Right cardiac atrium (tissue), 5 donors: ENCODE measurements at regions not wholly inside any gene's neighbourhood (a gene's known extent, or its start where the extent isn't known, plus 50 kb on each side); places are given as distances from the start of the nearest gene placed in this dataset.
"Not testable (repeated sequence)": the region's sequence is repeated elsewhere in the genome, so short reads cannot be mapped to it uniquely, and the experiment has no call there.

Source experiments
- ATAC-seq, 2 donors: fragments of 200-7000 bp; cut with Tn5 transposase; one replicate each; pipeline versions ENCODE4 v1.8.0 to v1.9.1; 2020; ENCODE audit warnings: moderate library complexity in 2 of 2, mild to moderate bottlenecking in 1 of 2
- DNase-seq, 3 donors: peaks; one replicate each; pipeline ENCODE4 v3.0.0-alpha.2; 2020
- H3K27ac ChIP-seq: one replicate; pipeline ENCODE4 v1.5.1; 2013; ENCODE audit warnings: mild to moderate bottlenecking, low read length, control low read depth, moderate library complexity
- H3K27me3 ChIP-seq: one replicate; pipeline ENCODE4 v1.6.1; 2013; ENCODE audit not compliant: control insufficient read depth, insufficient read depth
- H3K4me1 ChIP-seq: one replicate; pipeline ENCODE4 v1.6.1; 2013; ENCODE audit warnings: low read length; ENCODE audit not compliant: control insufficient read depth, insufficient read depth
- H3K4me3 ChIP-seq: one replicate; pipeline ENCODE4 v1.5.1; 2013; ENCODE audit warnings: low read length, control low read depth
- H3K9me3 ChIP-seq: one replicate; pipeline ENCODE4 v1.6.1; 2013; ENCODE audit warnings: low read length; ENCODE audit not compliant: control insufficient read depth
- WGBS: extraction: QIAGEN DNeasy Blood & Tissue Kit; methylation state at CpG from one replicate; pipeline ENCODE4 v1.1.7; 2013; 5-methylcytosine and 5-hydroxymethylcytosine counted together
- intact Hi-C, 4 donors: fragments of 100-400 bp; cut with DNase I; formaldehyde crosslinking; loops; one replicate each; pipeline versions ENCODE4 v1.11.0 to v1.14.0; 2022 to 2023
- donor health status: healthy with polysubstance abuse.
- donor health status: DM: no; HTN: yes; CAD: no.
- donor health status: DM: no; HTN: no; CAD: no.
- donor health status: DM: no; HTN: yes; CAD: no; lungs with severe emphysema.
- donor health status: DM: yes; HTN: yes; CAD: no.

GRCh38 chr19:57035740-57036139 is 84.0 kb upstream of the USP29 start:
- H3K4me3 ChIP-seq, DNase-seq, H3K27me3 ChIP-seq, ATAC-seq, intact Hi-C loops, H3K9me3 ChIP-seq, H3K4me1 ChIP-seq, H3K27ac ChIP-seq: not testable (repeated sequence)
- 84% methylated on average over 4 of the region's 4 CpGs for WGBS

GRCh38 chr19:57037556-57037955 is 82.2 kb upstream of the USP29 start:
- ATAC-seq (no peak), DNase-seq (no peak)
- no peak overlapping the region for H3K27ac ChIP-seq
- 44% methylated on average over 4 of the region's 4 CpGs for WGBS
- no peaks in the 10 kb centered on the region for H3K27me3 ChIP-seq
- intact Hi-C loops = no loop called here
- H3K4me1 ChIP-seq = no peaks in the 10 kb centered on the region
- H3K4me3 ChIP-seq = no peak overlapping the region
- no peaks in the 10 kb centered on the region for H3K9me3 ChIP-seq

GRCh38 chr19:57047743-57048142 is 72.0 kb upstream of the USP29 start:
- WGBS = 50% methylated on average over 3 of the region's 3 CpGs
- H3K4me3 ChIP-seq = no peak overlapping the region
- no peak for DNase-seq

GRCh38 chr19:57050863-57051262 is 68.9 kb upstream of the USP29 start:
- no peaks in the 10 kb centered on the region for H3K9me3 ChIP-seq
- no peaks in the 10 kb centered on the region for H3K27me3 ChIP-seq
- WGBS = 60% methylated on average over 2 of the region's 2 CpGs
- H3K27ac ChIP-seq = no peak overlapping the region
- H3K4me3 ChIP-seq = no peak overlapping the region
- no peaks in the 10 kb centered on the region for H3K4me1 ChIP-seq
- no peak for DNase-seq
- intact Hi-C loops = no loop called here
- no peak for ATAC-seq

More at GRCh38 chr19:57047743-57048142, 72.0 kb upstream of the USP29 start:
- no peak for ATAC-seq
- Histone ChIP-seq H3K27me3 (no peaks in the 10 kb centered on the region), H3K4me1 (no peaks in the 10 kb centered on the region), H3K9me3 (no peaks in the 10 kb centered on the region), H3K27ac (no peak overlapping the region)
- intact Hi-C loops = no loop called here

GRCh38 chr19:57052081-57052480 is 67.7 kb upstream of the USP29 start:
- 44% methylated on average over 3 of the region's 3 CpGs for WGBS
- H3K4me1 ChIP-seq = no peaks in the 10 kb centered on the region

GRCh38 chr19:57053401-57053800 is 66.4 kb upstream of the USP29 start:
- H3K27ac ChIP-seq = no peak overlapping the region
- no peaks in the 10 kb centered on the region for H3K9me3 ChIP-seq
- intact Hi-C loops = no loop called here
- H3K27me3 ChIP-seq = no peaks in the 10 kb centered on the region
- H3K4me1 ChIP-seq = no peaks in the 10 kb centered on the region
- DNase-seq (no peak), ATAC-seq (no peak)
- WGBS = 73% methylated on average over 12 of the region's 12 CpGs
- H3K4me3 ChIP-seq = no peak overlapping the region

More at GRCh38 chr19:57052081-57052480, 67.7 kb upstream of the USP29 start:
- intact Hi-C loops = no loop called here
- DNase-seq (no peak), ATAC-seq (no peak)
- Histone ChIP-seq H3K27ac (no peak overlapping the region), H3K4me3 (no peak overlapping the region), H3K27me3 (no peaks in the 10 kb centered on the region), H3K9me3 (no peaks in the 10 kb centered on the region)

GRCh38 chr19:57055956-57056355 is 63.8 kb upstream of the USP29 start:
- ATAC-seq (no peak), DNase-seq (no peak)
- Histone ChIP-seq H3K9me3 (no peaks in the 10 kb centered on the region), H3K4me1 (no peaks in the 10 kb centered on the region), H3K27ac (no peak overlapping the region), H3K27me3 (no peaks in the 10 kb centered on the region), H3K4me3 (no peak overlapping the region)
- intact Hi-C loops = no loop called here
- WGBS = 93% methylated on average over 5 of the region's 5 CpGs

- Histone ChIP-seq H3K4me3 (no peak overlapping the region), H3K27ac (no peak overlapping the region), H3K27me3 (no peaks in the 10 kb centered on the region), H3K4me1 (no peaks in the 10 kb centered on the region), H3K9me3 (no peaks in the 10 kb centered on the region)
- DNase-seq (peak; percentile 37 to 75 (median 61)), ATAC-seq (peak in 1 of 2 donors; percentile 18)
- WGBS = 33% methylated on average over 16 of the region's 16 CpGs
- intact Hi-C loops = no loop called here
Observed at GRCh38 chr19:57057036-57057686, 62.6 kb upstream of the USP29 start.

- peaks cover 1% of the 10 kb centered on the region for H3K9me3 ChIP-seq
- no peak overlapping the region for H3K27ac ChIP-seq
- H3K4me3 ChIP-seq = no peak overlapping the region
- DNase-seq (no peak), ATAC-seq (no peak)
- 68% methylated on average over 6 of the region's 6 CpGs for WGBS
- H3K4me1 ChIP-seq = no peaks in the 10 kb centered on the region
- no peaks in the 10 kb centered on the region for H3K27me3 ChIP-seq
- intact Hi-C loops = no loop called here
Observed at GRCh38 chr19:57058871-57059270, 60.9 kb upstream of the USP29 start.

GRCh38 chr19:57063070-57063469 is 56.7 kb upstream of the USP29 start:
- intact Hi-C loops = no loop called here
- H3K9me3 ChIP-seq = peaks cover 2% of the 10 kb centered on the region
- DNase-seq = no peak
- H3K27ac ChIP-seq = no peak overlapping the region
- 83% methylated on average over 4 of the region's 4 CpGs for WGBS
- ATAC-seq = no peak
- no peak overlapping the region for H3K4me3 ChIP-seq
- no peaks in the 10 kb centered on the region for H3K4me1 ChIP-seq
- H3K27me3 ChIP-seq = no peaks in the 10 kb centered on the region

GRCh38 chr19:57067440-57067839 is 52.3 kb upstream of the USP29 start:
- Histone ChIP-seq H3K4me3 (no peak overlapping the region), H3K27ac (no peak overlapping the region), H3K4me1 (no peaks in the 10 kb centered on the region), H3K9me3 (peaks cover 2% of the 10 kb centered on the region), H3K27me3 (no peaks in the 10 kb centered on the region)
- ATAC-seq (no peak), DNase-seq (no peak)
- WGBS = 83% methylated on average over 3 of the region's 3 CpGs
- intact Hi-C loops = no loop called here

- Histone ChIP-seq H3K4me1 (no peaks in the 10 kb centered on the region), H3K9me3 (peaks cover 2% of the 10 kb centered on the region), H3K27me3 (no peaks in the 10 kb centered on the region), H3K27ac (no peak overlapping the region), H3K4me3 (no peak overlapping the region)
- ATAC-seq (no peak), DNase-seq (no peak)
- intact Hi-C loops = no loop called here
- WGBS = 73% methylated on average over 12 of the region's 12 CpGs
Observed at GRCh38 chr19:57068311-57068710, 51.5 kb upstream of the USP29 start.
